ENCODE measurements at regions not wholly inside any gene's neighbourhood (a gene's known extent, or its start where the extent isn't known, plus 50 kb on each side); places are given as distances from the start of the nearest gene placed in this dataset.

- DNase-seq (ENCODE audit: insufficient read length, low spot score) = no peak
- FAIRE-seq = no peak
Measured at GRCh38 chr9:78930281-78930680, 633.4 kb downstream of the PSAT1 start.

- DNase-seq (ENCODE audit: insufficient read length, low spot score) = peak; percentile 35
- FAIRE-seq = no peak
Measured at GRCh38 chr9:78932849-78933627, 636.1 kb downstream of the PSAT1 start.

GRCh38 chr9:78934880-78935279, 636.9 kb upstream of the TLE4 start:
- no peak for DNase-seq (ENCODE audit: insufficient read length, low spot score)
- no peak for FAIRE-seq

GRCh38 chr9:78938821-78939220, 632.9 kb upstream of the TLE4 start:
- FAIRE-seq (no peak), DNase-seq (ENCODE audit: insufficient read length, low spot score) (no peak)

GRCh38 chr9:78939311-78940065, 632.3 kb upstream of the TLE4 start:
- DNase-seq (ENCODE audit: insufficient read length, low spot score) (no peak), FAIRE-seq (no peak)

GRCh38 chr9:78940121-78940855, 631.5 kb upstream of the TLE4 start:
- FAIRE-seq (no peak), DNase-seq (ENCODE audit: insufficient read length, low spot score) (no peak)

GRCh38 chr9:78954286-78954685, 617.5 kb upstream of the TLE4 start:
- FAIRE-seq (no peak), DNase-seq (ENCODE audit: insufficient read length, low spot score) (no peak)

- no peak for FAIRE-seq
- no peak for DNase-seq (ENCODE audit: insufficient read length, low spot score)
Measured at GRCh38 chr9:78958892-78959291, 612.9 kb upstream of the TLE4 start.

- FAIRE-seq = no peak
- DNase-seq (ENCODE audit: insufficient read length, low spot score) = no peak
Measured at GRCh38 chr9:78962156-78962555, 609.6 kb upstream of the TLE4 start.

GRCh38 chr9:78963911-78964310, 607.9 kb upstream of the TLE4 start:
- DNase-seq (ENCODE audit: insufficient read length, low spot score) (no peak), FAIRE-seq (no peak)

- no peak for DNase-seq (ENCODE audit: insufficient read length, low spot score)
Measured at GRCh38 chr9:78967596-78968217, 604.1 kb upstream of the TLE4 start.

GRCh38 chr9:78970375-78970774, 601.4 kb upstream of the TLE4 start:
- FAIRE-seq = no peak
- DNase-seq (ENCODE audit: insufficient read length, low spot score) = no peak

More at GRCh38 chr9:78967596-78968217, 604.1 kb upstream of the TLE4 start:
- no peak for FAIRE-seq

- FAIRE-seq (no peak), DNase-seq (ENCODE audit: insufficient read length, low spot score) (no peak)
Measured at GRCh38 chr9:78971540-78971939, 600.2 kb upstream of the TLE4 start.

GRCh38 chr9:78972303-78972999, 599.3 kb upstream of the TLE4 start:
- FAIRE-seq (no peak), DNase-seq (ENCODE audit: insufficient read length, low spot score) (no peak)

- peak; percentile 48 for DNase-seq (ENCODE audit: insufficient read length, low spot score)
Measured at GRCh38 chr9:78973907-78974306, 597.9 kb upstream of the TLE4 start.

GRCh38 chr9:78982849-78983248, 588.9 kb upstream of the TLE4 start:
- no peak for FAIRE-seq
- no peak for DNase-seq (ENCODE audit: insufficient read length, low spot score)

More at GRCh38 chr9:78973907-78974306, 597.9 kb upstream of the TLE4 start:
- FAIRE-seq = no peak

- no peak for FAIRE-seq
- no peak for DNase-seq (ENCODE audit: insufficient read length, low spot score)
Measured at GRCh38 chr9:78985084-78985738, 586.6 kb upstream of the TLE4 start.

- FAIRE-seq = no peak
- DNase-seq (ENCODE audit: insufficient read length, low spot score) = no peak
Measured at GRCh38 chr9:78986446-78986845, 585.3 kb upstream of the TLE4 start.

- DNase-seq (ENCODE audit: insufficient read length, low spot score) (no peak), FAIRE-seq (no peak)
Measured at GRCh38 chr9:78989031-78989658, 582.6 kb upstream of the TLE4 start.

Measured in HTR-8/SVneo (cell line).